HCT116 (cell line): ENCODE measurements at regions not wholly inside any gene's neighbourhood (a gene's known extent, or its start where the extent isn't known, plus 50 kb on each side); places are given as distances from the start of the nearest gene placed in this dataset.

Experiments
- ATAC-seq: fragments of 200-7000 bp; cut with Tn5 transposase; 2 replicates; pipeline ENCODE4 v1.9.1; 2020; ENCODE audit warnings: mild to moderate bottlenecking, moderate library complexity
- BruUV-seq: library from RNA; stranded (reverse); fragments of 400-500 nt; replicated peaks from 2 replicates; lab custom pipeline; 2021; lab: Mats Ljungman, UMichigan
- CTCF ChIA-PET: fragments of 300-600 bp; sonication (Branson Sonifier 250); formaldehyde crosslinking; loops from one replicate; lab custom pipeline; 2021; ENCODE audit warnings: antibody characterized with exemption; lab: Charles Lee
- POLR2A ChIA-PET: fragments of 300-600, 350-600 bp; sonication (Branson Sonifier 250); formaldehyde crosslinking; loops from one replicate; lab custom pipeline; 2021; ENCODE audit warnings: antibody characterized with exemption; lab: Charles Lee
- RAD21 ChIA-PET, 2 experiments: fragments of 300-600 bp; sonication (Branson Sonifier 250); formaldehyde crosslinking; loops; one replicate each; lab custom pipeline; 2023; ENCODE audit warnings: low total read pairs in 2 of 2; ENCODE audit not compliant: uncharacterized antibody in 2 of 2, unreplicated experiment in 2 of 2, low non-redundant PET in 1 of 2; lab: Charles Lee
- DNase-seq: peaks from one replicate; pipeline ENCODE4 v3.0.0-alpha.2; 2010; ENCODE audit warnings: low read depth, low spot score
- H2AFZ ChIP-seq: fragments of 200-600 bp; shearing (Covaris generic), sonication (generic); 2 replicates; pipeline ENCODE4 v1.6.1; 2017; ENCODE audit warnings: low read depth, mixed run types, mixed read lengths, antibody characterized with exemption, low read length; ENCODE audit not compliant: poor library complexity, severe bottlenecking
- H3K27ac ChIP-seq: 2 replicates; pipeline ENCODE4 v1.5.1; 2012; ENCODE audit warnings: low read depth, low read length
- H3K27me3 ChIP-seq: fragments of 200-600 bp; sonication (generic); 2 replicates; pipeline ENCODE4 v1.6.1; 2016; ENCODE audit warnings: mixed run types, low read length, mixed read lengths; ENCODE audit not compliant: insufficient read depth
- H3K36me3 ChIP-seq, 2 experiments: fragments of 200-500 bp in 1 of 2; fragments of 200-600 bp in 1 of 2; sonication (Bioruptor generic) in 1 of 2; sonication (generic) in 1 of 2; 2 replicates each; pipeline versions ENCODE4 v1.5.1 to v1.6.1; 2014 to 2016; ENCODE audit warnings: low read length in 2 of 2, inconsistent platforms in 1 of 2, mixed read lengths in 1 of 2, mixed run types in 1 of 2; ENCODE audit not compliant: insufficient read depth in 2 of 2, control insufficient read depth in 1 of 2
- H3K4me1 ChIP-seq, 2 experiments: fragments of 200-600 bp in 1 of 2; sonication (generic) in 1 of 2; 2 replicates each; pipeline versions ENCODE4 v1.5.1 to v1.6.1; 2012 to 2017; ENCODE audit warnings: low read length in 2 of 2, inconsistent platforms in 1 of 2, mild to moderate bottlenecking in 1 of 2, mixed read lengths in 1 of 2, mixed run types in 1 of 2, moderate library complexity in 1 of 2; ENCODE audit not compliant: insufficient read depth in 2 of 2, control insufficient read depth in 1 of 2
- H3K4me2 ChIP-seq: fragments of 200-600 bp; sonication (generic); 2 replicates; pipeline ENCODE4 v1.6.1; 2017; ENCODE audit warnings: mixed run types, low read length, mixed read lengths
- H3K4me3 ChIP-seq, 2 experiments: fragments of 200-600 bp in 1 of 2; sonication (generic) in 1 of 2; replicated peaks in 1 of 2; 2 replicates each; pipeline ENCODE4 v1.5.1; 2011 to 2016; ENCODE audit warnings: low read length in 2 of 2, control low read depth in 1 of 2, low read depth in 1 of 2, mild to moderate bottlenecking in 1 of 2, mixed read lengths in 1 of 2, mixed run types in 1 of 2
- H3K79me2 ChIP-seq: fragments of 200-600 bp; sonication (generic); 2 replicates; pipeline ENCODE4 v1.6.1; 2017; ENCODE audit warnings: mild to moderate bottlenecking, mixed run types, low read length, moderate library complexity, mixed read lengths; ENCODE audit not compliant: insufficient read depth
- H3K9ac ChIP-seq: fragments of 200-600 bp; sonication (generic); 2 replicates; pipeline ENCODE4 v1.6.1; 2016; ENCODE audit warnings: low read length, mixed read lengths
- H3K9me2 ChIP-seq: fragments of 200-600 bp; sonication (generic), shearing (Covaris generic); 2 replicates; pipeline ENCODE4 v1.6.1; 2017; ENCODE audit warnings: mixed run types, mild to moderate bottlenecking, moderate library complexity; ENCODE audit not compliant: insufficient read depth
- H3K9me3 ChIP-seq, 2 experiments: fragments of 200-500 bp in 1 of 2; fragments of 200-600 bp in 1 of 2; sonication (Bioruptor generic) in 1 of 2; sonication (generic) in 1 of 2; 2 replicates each; pipeline ENCODE4 v1.6.1; 2014 to 2017; ENCODE audit warnings: low read length in 2 of 2, mixed read lengths in 2 of 2, inconsistent platforms in 1 of 2, low read depth in 1 of 2, mild to moderate bottlenecking in 1 of 2, mixed run types in 1 of 2, moderate library complexity in 1 of 2; ENCODE audit not compliant: control insufficient read depth in 1 of 2, insufficient read depth in 1 of 2
- H4K20me1 ChIP-seq: fragments of 200-600 bp; sonication (generic), shearing (Covaris generic); 2 replicates; pipeline ENCODE4 v1.6.1; 2017; ENCODE audit warnings: mixed run types, mild to moderate bottlenecking, moderate library complexity; ENCODE audit not compliant: insufficient read depth
- CEBPB ChIP-seq: IDR thresholded peaks from 2 replicates; pipeline ENCODE4 v1.6.1; 2012; ENCODE audit warnings: low read depth
- EGR1 ChIP-seq: IDR thresholded peaks from 2 replicates; pipeline ENCODE4 v1.6.1; 2012; ENCODE audit warnings: low read depth
- ELF1 ChIP-seq: IDR thresholded peaks from 2 replicates; pipeline ENCODE4 v1.6.1; 2012; ENCODE audit warnings: low read depth, borderline replicate concordance
- EZH2 ChIP-seq: fragments of 200-600 bp; sonication (generic); IDR thresholded peaks from 2 replicates; pipeline ENCODE4 v1.6.1; 2017; ENCODE audit warnings: antibody characterized with exemption, mixed run types
- EZH2phosphoT487 ChIP-seq: fragments of 200-600 bp; IDR thresholded peaks from 2 replicates; pipeline ENCODE4 v1.6.1; 2018; ENCODE audit warnings: antibody characterized with exemption, borderline replicate concordance
- FOSL1 ChIP-seq: IDR thresholded peaks from 2 replicates; pipeline ENCODE4 v1.6.1; 2012; ENCODE audit warnings: low read depth
- JUND ChIP-seq: IDR thresholded peaks from 2 replicates; pipeline ENCODE4 v1.6.1; 2012
- POLR2AphosphoS5 ChIP-seq: IDR thresholded peaks from 2 replicates; pipeline ENCODE4 v1.6.1; 2011; ENCODE audit warnings: mild to moderate bottlenecking, low read depth, low read length, moderate library complexity
- RAD21 ChIP-seq: IDR thresholded peaks from 2 replicates; pipeline ENCODE4 v1.6.1; 2012; ENCODE audit warnings: low read depth, mild to moderate bottlenecking
- SRF ChIP-seq: IDR thresholded peaks from 2 replicates; pipeline ENCODE4 v1.6.1; 2012; ENCODE audit warnings: low read depth
- TCF7L2 ChIP-seq: IDR thresholded peaks from 2 replicates; pipeline ENCODE4 v1.7.0; 2011; ENCODE audit warnings: borderline replicate concordance, inconsistent platforms; ENCODE audit not compliant: insufficient read depth, insufficient read length; ENCODE audit errors: extremely low read depth
- YY1 ChIP-seq: IDR thresholded peaks from 2 replicates; pipeline ENCODE4 v1.6.1; 2011; ENCODE audit warnings: low read length, low read depth, moderate library complexity, mild to moderate bottlenecking; ENCODE audit not compliant: insufficient replicate concordance; ENCODE audit errors: extremely low read depth
- ZFX ChIP-seq: fragments of 450-650 bp; IDR thresholded peaks from 2 replicates; pipeline ENCODE4 v1.6.1; 2017
- intact Hi-C: fragments of 100-400 bp; cut with micrococcal nuclease; formaldehyde crosslinking; loops from 2 replicates; pipeline ENCODE4 v1.10.0; 2022
- TF ChIP-seq, protein P1 (sequence below): IDR thresholded peaks from 2 replicates; pipeline ENCODE4 v1.6.1; 2012
- TF ChIP-seq, protein P2 (sequence below): IDR thresholded peaks from 2 replicates; pipeline ENCODE4 v1.6.1; 2012; ENCODE audit warnings: low read depth
- TF ChIP-seq, protein P3 (sequence below): IDR thresholded peaks from 2 replicates; pipeline ENCODE4 v1.6.1; 2012
- TF ChIP-seq, protein P4 (sequence below): IDR thresholded peaks from 2 replicates; pipeline ENCODE4 v1.6.1; 2011; ENCODE audit warnings: mild to moderate bottlenecking, low read length, moderate library complexity; ENCODE audit not compliant: insufficient replicate concordance; ENCODE audit errors: extremely low read depth

DNA sequence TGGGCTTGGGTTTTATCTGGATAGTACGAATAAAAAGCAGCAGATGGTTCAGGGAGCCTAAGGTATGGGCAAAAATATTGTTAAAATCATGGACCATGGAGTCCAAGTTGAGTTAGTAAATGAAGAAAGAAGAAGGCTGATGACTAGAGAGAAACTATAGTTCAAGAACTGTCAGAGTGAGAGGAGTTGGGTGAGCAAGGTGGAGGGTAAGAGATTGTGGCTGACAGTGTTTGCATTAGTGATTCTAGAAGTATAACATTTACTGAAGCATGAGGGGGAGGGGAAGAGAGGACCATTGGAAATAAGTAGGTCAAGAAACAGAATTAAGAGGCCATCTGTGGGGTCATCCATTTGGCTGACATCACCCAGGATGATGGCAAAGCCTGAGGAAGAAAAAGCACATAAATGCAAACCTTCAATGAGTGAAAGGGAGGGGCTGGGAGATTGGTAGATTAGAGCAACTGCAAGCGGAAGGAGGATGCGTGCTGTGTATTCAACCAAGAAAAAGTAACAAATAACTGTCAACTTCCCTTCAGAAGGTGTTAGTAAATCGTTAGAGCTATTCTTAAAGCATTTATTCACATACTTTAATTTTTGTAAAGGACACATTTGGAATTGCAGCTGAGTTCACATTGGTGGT is 392.8 kb downstream of the TSN start:
- BruUV-seq, result no TSS peak
- Histone ChIP-seq H3K27me3 (0 out of 2 replicates have a peak, but pooled peaks cover 4% of the 10 kb centered on the region), H4K20me1 (no peaks in the 10 kb centered on the region), H3K36me3 (no peaks in the 10 kb centered on the region), H2AFZ (no peak overlapping the region), H3K4me3 (no peak overlapping the region), H3K9me3 (no peaks in the 10 kb centered on the region), H3K27ac (no peak overlapping the region), H3K9ac (no peak overlapping the region), H3K79me2 (no peaks in the 10 kb centered on the region), H3K9me2 (no peaks in the 10 kb centered on the region), H3K4me2 (no peak overlapping the region), H3K4me1 (no peaks in the 10 kb centered on the region)
- intact Hi-C loops, result no loop called here
- ChIA-PET RAD21 (no interaction called here), CTCF (no interaction called here), POLR2A (no interaction called here)
- no peak for DNase-seq
- no peak for ATAC-seq
- TF ChIP-seq YY1, result no peak
- TF ChIP-seq TCF7L2, result no peak
- no peak for TF ChIP-seq SRF
- TF ChIP-seq, protein P1, sequence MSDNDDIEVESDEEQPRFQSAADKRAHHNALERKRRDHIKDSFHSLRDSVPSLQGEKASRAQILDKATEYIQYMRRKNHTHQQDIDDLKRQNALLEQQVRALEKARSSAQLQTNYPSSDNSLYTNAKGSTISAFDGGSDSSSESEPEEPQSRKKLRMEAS, result no peak
- TF ChIP-seq, protein P2, sequence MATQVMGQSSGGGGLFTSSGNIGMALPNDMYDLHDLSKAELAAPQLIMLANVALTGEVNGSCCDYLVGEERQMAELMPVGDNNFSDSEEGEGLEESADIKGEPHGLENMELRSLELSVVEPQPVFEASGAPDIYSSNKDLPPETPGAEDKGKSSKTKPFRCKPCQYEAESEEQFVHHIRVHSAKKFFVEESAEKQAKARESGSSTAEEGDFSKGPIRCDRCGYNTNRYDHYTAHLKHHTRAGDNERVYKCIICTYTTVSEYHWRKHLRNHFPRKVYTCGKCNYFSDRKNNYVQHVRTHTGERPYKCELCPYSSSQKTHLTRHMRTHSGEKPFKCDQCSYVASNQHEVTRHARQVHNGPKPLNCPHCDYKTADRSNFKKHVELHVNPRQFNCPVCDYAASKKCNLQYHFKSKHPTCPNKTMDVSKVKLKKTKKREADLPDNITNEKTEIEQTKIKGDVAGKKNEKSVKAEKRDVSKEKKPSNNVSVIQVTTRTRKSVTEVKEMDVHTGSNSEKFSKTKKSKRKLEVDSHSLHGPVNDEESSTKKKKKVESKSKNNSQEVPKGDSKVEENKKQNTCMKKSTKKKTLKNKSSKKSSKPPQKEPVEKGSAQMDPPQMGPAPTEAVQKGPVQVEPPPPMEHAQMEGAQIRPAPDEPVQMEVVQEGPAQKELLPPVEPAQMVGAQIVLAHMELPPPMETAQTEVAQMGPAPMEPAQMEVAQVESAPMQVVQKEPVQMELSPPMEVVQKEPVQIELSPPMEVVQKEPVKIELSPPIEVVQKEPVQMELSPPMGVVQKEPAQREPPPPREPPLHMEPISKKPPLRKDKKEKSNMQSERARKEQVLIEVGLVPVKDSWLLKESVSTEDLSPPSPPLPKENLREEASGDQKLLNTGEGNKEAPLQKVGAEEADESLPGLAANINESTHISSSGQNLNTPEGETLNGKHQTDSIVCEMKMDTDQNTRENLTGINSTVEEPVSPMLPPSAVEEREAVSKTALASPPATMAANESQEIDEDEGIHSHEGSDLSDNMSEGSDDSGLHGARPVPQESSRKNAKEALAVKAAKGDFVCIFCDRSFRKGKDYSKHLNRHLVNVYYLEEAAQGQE, result no peak
- no peak for TF ChIP-seq JUND
- TF ChIP-seq CEBPB, result no peak
- TF ChIP-seq, protein P3, sequence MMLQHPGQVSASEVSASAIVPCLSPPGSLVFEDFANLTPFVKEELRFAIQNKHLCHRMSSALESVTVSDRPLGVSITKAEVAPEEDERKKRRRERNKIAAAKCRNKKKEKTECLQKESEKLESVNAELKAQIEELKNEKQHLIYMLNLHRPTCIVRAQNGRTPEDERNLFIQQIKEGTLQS, result no peak
- no peak for TF ChIP-seq EGR1
- TF ChIP-seq EZH2phosphoT487, result no peak
- TF ChIP-seq POLR2AphosphoS5, result no peak
- TF ChIP-seq FOSL1, result no peak
- no peak for TF ChIP-seq ZFX
- TF ChIP-seq, protein P4, sequence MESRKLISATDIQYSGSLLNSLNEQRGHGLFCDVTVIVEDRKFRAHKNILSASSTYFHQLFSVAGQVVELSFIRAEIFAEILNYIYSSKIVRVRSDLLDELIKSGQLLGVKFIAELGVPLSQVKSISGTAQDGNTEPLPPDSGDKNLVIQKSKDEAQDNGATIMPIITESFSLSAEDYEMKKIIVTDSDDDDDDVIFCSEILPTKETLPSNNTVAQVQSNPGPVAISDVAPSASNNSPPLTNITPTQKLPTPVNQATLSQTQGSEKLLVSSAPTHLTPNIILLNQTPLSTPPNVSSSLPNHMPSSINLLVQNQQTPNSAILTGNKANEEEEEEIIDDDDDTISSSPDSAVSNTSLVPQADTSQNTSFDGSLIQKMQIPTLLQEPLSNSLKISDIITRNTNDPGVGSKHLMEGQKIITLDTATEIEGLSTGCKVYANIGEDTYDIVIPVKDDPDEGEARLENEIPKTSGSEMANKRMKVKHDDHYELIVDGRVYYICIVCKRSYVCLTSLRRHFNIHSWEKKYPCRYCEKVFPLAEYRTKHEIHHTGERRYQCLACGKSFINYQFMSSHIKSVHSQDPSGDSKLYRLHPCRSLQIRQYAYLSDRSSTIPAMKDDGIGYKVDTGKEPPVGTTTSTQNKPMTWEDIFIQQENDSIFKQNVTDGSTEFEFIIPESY, result no peak
- no peak for TF ChIP-seq EZH2
- TF ChIP-seq RAD21, result no peak
- TF ChIP-seq ELF1, result no peak
